HG03025 (cell line): ENCODE measurements at regions not wholly inside any gene's neighbourhood (a gene's known extent, or its start where the extent isn't known, plus 50 kb on each side); places are given as distances from the start of the nearest gene placed in this dataset.

Experiments
- ATAC-seq: cut with Tn5 transposase; IDR thresholded peaks from one replicate; pipeline ENCODE4 v1.9.1; 2021; ENCODE audit warnings: mild to moderate bottlenecking, moderate library complexity; ENCODE audit not compliant: unreplicated experiment, low FRiP score

DNA sequence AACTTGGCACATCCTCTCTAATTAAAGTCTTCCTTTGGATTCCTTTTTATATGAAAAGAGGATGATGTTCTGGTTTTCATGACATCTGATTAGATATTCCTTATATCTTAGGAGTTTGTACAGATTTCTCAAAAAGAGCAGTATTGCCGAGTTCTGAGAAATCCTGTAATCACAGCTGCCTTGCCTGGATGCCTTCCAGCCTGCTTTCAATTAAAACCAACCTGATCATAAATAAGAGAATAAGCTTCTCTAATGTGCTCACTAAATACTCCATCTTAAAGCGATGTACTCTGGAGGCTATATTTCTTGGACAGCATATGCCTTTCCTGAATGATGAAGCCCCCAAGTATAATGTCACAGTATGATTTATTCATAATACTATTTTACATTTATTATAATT lies 1203.8 kb upstream of the PIK3C3 start:
- ATAC-seq = no peak

GRCh38 chr18:40739029-40739428 lies 1216.0 kb upstream of the PIK3C3 start:
- ATAC-seq = no peak

GRCh38 chr18:40738321-40738880 lies 1216.6 kb upstream of the PIK3C3 start:
- peak; percentile 57 for ATAC-seq

DNA sequence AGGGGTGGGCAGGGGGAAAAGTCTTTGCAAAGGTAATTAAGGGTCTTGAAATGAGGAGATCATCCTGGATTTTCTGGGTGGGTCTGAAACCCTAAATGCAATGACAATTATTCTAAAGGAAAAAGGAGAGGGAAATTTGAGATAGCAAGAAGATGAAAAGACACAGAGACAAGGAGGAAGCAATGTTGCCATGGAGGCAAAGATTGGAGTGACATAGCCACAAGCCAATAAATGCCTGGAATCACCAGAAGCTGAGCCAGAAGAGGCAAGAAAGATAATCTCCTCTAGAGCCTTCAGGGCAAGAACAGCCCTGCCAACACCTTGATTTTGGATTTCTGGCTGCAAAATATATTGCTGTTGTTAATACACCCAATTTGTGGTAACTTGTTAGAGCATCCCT lies 1246.3 kb upstream of the PIK3C3 start:
- ATAC-seq = no peak

DNA sequence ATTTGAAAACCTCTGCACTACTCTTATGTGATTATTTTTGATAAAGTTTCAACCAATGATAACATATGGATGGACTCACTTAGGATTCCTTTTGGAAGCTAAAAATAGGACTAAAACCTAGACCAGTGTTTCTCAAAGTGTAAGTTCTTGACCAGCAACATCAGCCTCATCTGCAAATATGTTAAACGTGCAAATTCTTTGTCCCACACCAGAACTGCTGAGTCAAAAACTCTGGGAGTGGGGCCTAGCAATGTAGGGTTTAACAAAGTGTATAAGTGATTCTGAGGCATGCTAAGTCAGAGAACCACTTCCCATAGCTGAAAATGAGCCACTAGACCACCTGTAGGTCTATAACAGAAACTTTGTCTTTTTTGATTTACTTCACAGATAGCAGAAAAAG lies 1247.2 kb upstream of the PIK3C3 start:
- no peak for ATAC-seq

- ATAC-seq = no peak
Measured at GRCh38 chr18:40698129-40698528, 1256.9 kb upstream of the PIK3C3 start.

- no peak for ATAC-seq
Measured at GRCh38 chr18:40695526-40695925, 1259.5 kb upstream of the PIK3C3 start.

DNA sequence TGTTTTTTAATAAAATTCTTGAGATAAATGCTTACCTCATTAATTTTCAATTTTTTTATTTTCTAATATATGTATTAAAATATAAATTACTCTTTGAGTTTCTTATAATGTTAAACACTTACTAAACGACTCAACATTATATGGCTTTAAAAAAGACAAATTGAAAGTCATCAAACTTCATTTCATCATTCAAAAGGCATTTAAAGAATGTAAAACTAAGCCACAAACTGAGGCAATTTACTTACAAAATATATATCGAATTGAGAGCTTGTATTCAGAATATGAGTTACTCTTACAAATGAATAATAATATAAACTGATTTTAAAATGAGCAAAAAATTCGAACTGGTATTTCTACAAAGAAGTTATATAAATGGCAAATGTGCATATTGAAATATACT lies 1262.2 kb upstream of the PIK3C3 start:
- ATAC-seq = no peak

- no peak for ATAC-seq
Measured at GRCh38 chr18:40690062-40690461, 1265.0 kb upstream of the PIK3C3 start.

GRCh38 chr18:40687399-40687798 lies 1267.6 kb upstream of the PIK3C3 start:
- ATAC-seq = no peak

DNA sequence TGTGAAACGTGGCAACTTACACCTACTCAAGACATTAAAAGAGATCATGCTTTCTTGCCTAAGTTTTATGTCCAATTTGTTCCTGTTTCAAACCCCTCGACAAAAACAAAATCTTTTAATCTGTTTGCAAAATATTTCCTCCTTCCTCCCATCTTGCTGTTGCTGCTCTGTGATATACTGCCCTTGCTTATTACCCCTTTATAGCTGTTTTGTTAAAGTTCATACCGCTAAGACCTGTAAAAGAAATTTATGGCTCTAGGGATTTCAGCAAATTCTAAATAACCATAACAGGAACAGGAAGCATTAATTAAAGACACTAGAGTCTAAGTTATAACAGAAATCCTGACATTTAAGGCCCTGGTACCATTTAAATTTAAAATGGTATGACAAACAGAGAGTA lies 1268.2 kb upstream of the PIK3C3 start:
- ATAC-seq = no peak

DNA sequence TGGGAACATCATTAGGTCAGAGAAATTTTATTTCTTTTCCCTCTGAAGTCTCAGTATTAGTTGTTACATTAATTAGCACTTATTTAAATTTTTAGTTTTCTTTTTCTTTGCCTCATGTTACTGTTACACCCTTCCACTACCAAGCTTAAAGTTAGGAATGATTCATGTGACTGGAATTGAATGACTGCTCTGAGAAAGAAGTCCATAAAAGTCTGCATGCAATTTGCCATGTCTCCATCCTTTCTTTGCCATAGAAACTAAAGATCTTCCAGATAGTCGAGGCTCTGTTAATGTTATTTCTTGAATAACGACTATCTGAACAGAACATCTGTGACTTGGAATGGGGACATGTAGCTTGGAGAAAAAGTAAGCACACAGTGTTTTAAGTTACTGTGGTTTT lies 1269.8 kb upstream of the PIK3C3 start:
- ATAC-seq = no peak

- ATAC-seq = no peak
Measured at GRCh38 chr18:40678318-40678717, 1276.7 kb upstream of the PIK3C3 start.

- no peak for ATAC-seq
Measured at GRCh38 chr18:40676668-40677067, 1278.4 kb upstream of the PIK3C3 start.

DNA sequence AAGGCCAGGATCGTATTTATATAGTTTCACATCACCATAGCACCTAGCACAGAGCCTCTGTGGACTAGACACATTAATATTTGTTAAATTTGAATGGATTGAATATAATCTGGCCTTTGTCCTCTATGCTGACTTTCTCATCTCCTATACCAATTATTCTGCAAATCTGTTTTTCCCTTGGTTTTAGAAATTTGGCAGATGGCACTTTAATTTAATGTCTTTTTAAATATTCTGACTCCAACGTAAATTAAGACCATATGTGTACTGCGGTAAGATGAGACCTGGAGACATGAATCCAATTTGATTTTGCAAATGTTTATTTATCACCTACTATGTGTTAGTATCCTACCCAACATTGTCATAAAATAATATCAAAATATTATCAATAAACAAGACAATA lies 1281.9 kb upstream of the PIK3C3 start:
- ATAC-seq = no peak

DNA sequence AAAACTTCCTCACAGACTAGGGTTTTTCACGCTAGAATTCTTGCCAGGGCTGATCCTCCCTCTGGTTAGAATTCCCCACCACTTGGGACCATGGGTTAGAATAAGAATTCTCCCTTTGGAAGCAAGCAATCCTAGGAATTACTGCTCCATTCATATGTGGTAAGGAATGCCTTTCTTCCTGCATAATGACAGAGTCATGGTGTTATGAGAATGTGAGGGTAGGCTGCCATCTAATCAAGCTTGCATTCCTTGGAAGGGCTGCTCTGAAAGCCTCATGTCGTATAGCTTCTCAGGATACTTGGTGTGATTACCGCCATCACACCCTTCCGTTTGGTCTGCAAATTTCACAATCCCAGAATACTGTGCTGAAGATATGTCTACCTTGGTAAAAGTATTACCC lies 1282.4 kb upstream of the PIK3C3 start:
- ATAC-seq = no peak

GRCh38 chr18:40670668-40671375 lies 1284.2 kb upstream of the PIK3C3 start:
- ATAC-seq = no peak

GRCh38 chr18:40662898-40663437 lies 1292.1 kb upstream of the PIK3C3 start:
- no peak for ATAC-seq

DNA sequence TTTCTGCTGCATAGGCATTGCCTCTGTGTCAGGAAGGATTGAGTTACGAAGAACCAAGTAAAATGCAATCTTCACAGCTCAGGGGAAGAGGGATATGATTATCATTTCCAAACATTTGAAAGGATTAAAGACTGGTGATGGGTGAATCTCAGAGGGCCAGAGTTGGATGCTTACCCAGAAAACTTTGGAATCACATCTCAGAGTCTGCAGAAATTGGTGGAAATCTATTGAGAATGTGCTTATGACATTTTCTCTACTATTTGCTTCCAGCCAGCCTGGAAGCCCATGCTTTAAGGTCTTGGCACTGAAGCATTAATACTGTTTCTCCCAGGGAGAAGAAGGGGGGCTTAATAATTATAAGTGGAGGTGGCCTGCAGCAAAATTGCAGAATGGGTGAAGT lies 1301.4 kb upstream of the PIK3C3 start:
- ATAC-seq = no peak

DNA sequence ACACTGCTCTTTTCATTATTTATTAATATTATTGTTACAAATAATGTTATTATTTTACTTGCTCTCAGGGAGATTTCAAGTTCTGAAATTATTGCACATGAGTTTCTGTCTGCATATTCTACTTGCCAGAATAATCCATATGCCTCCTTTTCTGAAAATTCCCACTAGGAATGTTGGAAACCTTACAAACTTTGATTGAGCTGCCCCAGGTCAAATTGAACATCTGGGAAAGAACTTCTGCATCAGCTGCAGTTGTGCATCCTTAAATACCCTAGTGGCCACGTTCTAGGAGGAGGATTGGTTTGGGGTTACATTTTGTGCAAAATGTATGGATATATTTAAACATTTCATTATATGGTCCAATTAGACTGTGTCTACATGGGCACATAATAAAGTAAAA lies 1302.7 kb upstream of the PIK3C3 start:
- ATAC-seq = no peak

DNA sequence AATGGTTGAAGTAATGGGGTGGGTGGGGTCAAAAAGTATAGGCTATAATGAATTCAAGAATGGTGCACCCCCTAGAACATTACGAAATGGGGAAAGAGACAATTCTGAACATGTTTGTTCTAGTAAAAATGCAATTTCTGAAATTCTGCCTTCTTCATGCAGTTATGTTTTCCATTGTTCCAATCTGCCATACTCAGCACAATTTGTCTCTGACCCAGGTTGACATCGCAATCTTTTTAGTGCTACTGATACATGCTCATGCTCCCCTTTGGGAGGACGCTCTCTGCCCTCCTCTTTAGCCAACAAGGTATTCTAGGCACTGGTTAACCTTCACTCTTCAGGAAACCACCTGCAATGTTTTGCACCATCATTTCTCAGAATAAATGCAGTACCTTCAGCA lies 1303.9 kb upstream of the PIK3C3 start:
- ATAC-seq = no peak

- ATAC-seq = no peak
Measured at GRCh38 chr18:40642692-40643229, 1312.3 kb upstream of the PIK3C3 start.
